K562 (cell line): ENCODE measurements at regions not wholly inside any gene's neighbourhood (a gene's known extent, or its start where the extent isn't known, plus 50 kb on each side); places are given as distances from the start of the nearest gene placed in this dataset.

Experiments used
- ATAC-seq: fragments of 200-7000 bp; cut with Tn5 transposase; 3 replicates; pipeline ENCODE4 v1.9.1; 2020; ENCODE audit warnings: moderate library complexity
- BruUV-seq: library from RNA; stranded (reverse); fragments of 400-500 nt; replicated peaks from 2 replicates; lab custom pipeline; 2021; lab: Mats Ljungman, UMichigan
- CTCF ChIA-PET: fragments of 300-600 bp; formaldehyde crosslinking; extraction: SDS; loops from one replicate; lab custom pipeline; 2021; ENCODE audit warnings: low intra/inter-chr PET ratio; lab: Yijun Ruan, JAX
- POLR2A ChIA-PET: fragments of 300-600, 350-650 bp; sonication (Branson Sonifier 250); formaldehyde crosslinking; extraction: SDS; loops from one replicate; lab custom pipeline; 2021; ENCODE audit warnings: antibody characterized with exemption, inconsistent platforms; lab: Yijun Ruan, JAX
- DNase-seq, 4 experiments: peaks; one replicate each; pipeline versions ENCODE4 v3.0.0 to v3.0.0-alpha.2; 2011 to 2018; ENCODE audit warnings: low spot score in 3 of 4, mixed read lengths in 3 of 4; ENCODE audit errors: extremely low read depth in 1 of 4
- FAIRE-seq: peaks from 2 replicates; lab custom pipeline; 2011; peaks lifted over from hg19 to GRCh38; lab: Jason Lieb, UNC
- H2AFZ ChIP-seq: 2 replicates; pipeline ENCODE4 v1.6.0; 2011; ENCODE audit warnings: low read depth, low read length, control low read depth, inconsistent platforms
- H3K27ac ChIP-seq: fragments of 200-600 bp; 3 replicates; pipeline ENCODE4 v1.8.0; 2011; ENCODE audit warnings: low read depth, mild to moderate bottlenecking, control low read depth, inconsistent platforms, low read length, moderate library complexity, mixed read lengths; ENCODE audit errors: extremely low read depth
- H3K27me3 ChIP-seq, 2 experiments: fragments of 300-600 bp in 1 of 2; 2 replicates in 1 of 2; 3 replicates in 1 of 2; pipeline versions ENCODE4 v1.6.0 to v1.8.0; 2011; ENCODE audit warnings: inconsistent platforms in 2 of 2, low read length in 2 of 2, mild to moderate bottlenecking in 1 of 2, mixed read lengths in 1 of 2, moderate library complexity in 1 of 2; ENCODE audit not compliant: control insufficient read depth in 2 of 2, insufficient read depth in 2 of 2
- H3K36me3 ChIP-seq: fragments of 300-600 bp; 3 replicates; pipeline ENCODE4 v1.8.0; 2011; ENCODE audit warnings: mild to moderate bottlenecking, low read length, inconsistent platforms; ENCODE audit not compliant: control insufficient read depth, insufficient read depth
- H3K4me1 ChIP-seq, 2 experiments: fragments of 200-600 bp in 1 of 2; replicated peaks in 1 of 2; 2 replicates in 1 of 2; 3 replicates in 1 of 2; pipeline versions ENCODE4 v1.5.1 to v1.8.0; 2011; ENCODE audit warnings: inconsistent platforms in 2 of 2, low read length in 2 of 2, mild to moderate bottlenecking in 1 of 2, mixed read lengths in 1 of 2, moderate library complexity in 1 of 2; ENCODE audit not compliant: control insufficient read depth in 2 of 2, insufficient read depth in 2 of 2
- H3K4me2 ChIP-seq: 2 replicates; pipeline ENCODE4 v1.6.1; 2011; ENCODE audit warnings: low read length, control low read depth, inconsistent platforms, mixed read lengths; ENCODE audit not compliant: insufficient read depth
- H3K4me3 ChIP-seq: fragments of 200-600 bp; sonication (generic), shearing (Covaris generic); 2 replicates; pipeline ENCODE4 v1.5.1; 2016; ENCODE audit warnings: control low read depth, inconsistent platforms
- H3K79me2 ChIP-seq: fragments of 200-600 bp; 3 replicates; pipeline ENCODE4 v1.8.0; 2011; ENCODE audit warnings: low read length, inconsistent platforms; ENCODE audit not compliant: control insufficient read depth, insufficient read depth
- H3K9ac ChIP-seq, 2 experiments: 2 replicates each; pipeline versions ENCODE4 v1.6.0 to v1.6.1; 2011; ENCODE audit warnings: low read depth in 2 of 2, low read length in 2 of 2, control low read depth in 1 of 2, inconsistent platforms in 1 of 2, mild to moderate bottlenecking in 1 of 2, mixed read lengths in 1 of 2; ENCODE audit not compliant: insufficient read depth in 1 of 2
- H3K9me1 ChIP-seq: one replicate; pipeline ENCODE4 v1.6.0; 2011; ENCODE audit warnings: inconsistent platforms, mild to moderate bottlenecking, low read length, moderate library complexity; ENCODE audit not compliant: control insufficient read depth, insufficient read depth
- H3K9me3 ChIP-seq: replicated peaks from 2 replicates; pipeline ENCODE4 v1.5.1; 2011; ENCODE audit warnings: low read depth, low read length, inconsistent platforms; ENCODE audit not compliant: control insufficient read depth, insufficient read depth
- H4K20me1 ChIP-seq: replicated peaks from 2 replicates; pipeline ENCODE4 v1.6.1; 2011; ENCODE audit warnings: low read length, inconsistent platforms, mixed read lengths; ENCODE audit not compliant: control insufficient read depth, insufficient read depth
- FOS ChIP-seq: IDR thresholded peaks from 3 replicates; pipeline ENCODE4 v1.6.1; 2011; ENCODE audit not compliant: insufficient read length; ENCODE audit errors: extremely low read depth
- HDAC8 ChIP-seq: fragments of 450-650 bp; IDR thresholded peaks from 2 replicates; pipeline ENCODE4 v1.6.1; 2016; ENCODE audit warnings: mild to moderate bottlenecking, missing genetic modification characterization, moderate library complexity, missing compliant biosample characterization
- NCOA4 ChIP-seq: fragments of 450-650 bp; IDR thresholded peaks from 2 replicates; pipeline ENCODE4 v1.6.1; 2018; ENCODE audit warnings: mild to moderate bottlenecking; ENCODE audit not compliant: partially characterized antibody
- RFX5 ChIP-seq: IDR thresholded peaks from 2 replicates; pipeline ENCODE4 v1.6.1; 2011; ENCODE audit warnings: low read depth, mild to moderate bottlenecking, improper control_type of control experiment, low read length
- SOX6 ChIP-seq: fragments of 450-650 bp; IDR thresholded peaks from 2 replicates; pipeline ENCODE4 v1.6.1; 2014; ENCODE audit warnings: mild to moderate bottlenecking
- YBX1 ChIP-seq: fragments of 450-650 bp; IDR thresholded peaks from 2 replicates; pipeline ENCODE4 v1.7.1; 2016; ENCODE audit warnings: mild to moderate bottlenecking
- ZKSCAN3 ChIP-seq: fragments of 250-450 bp; sonication (Bioruptor Pico); IDR thresholded peaks from 2 replicates; pipeline ENCODE4 v1.4.0; 2020
- ZNF146 ChIP-seq: IDR thresholded peaks from one replicate; pipeline ENCODE4 v1.6.1; 2018; ENCODE audit warnings: missing compliant biosample characterization; ENCODE audit not compliant: unreplicated experiment
- WGBS: fragments of 100-300 bp; shearing (Covaris generic); methylation state at CpG from one replicate; pipeline ENCODE4 v1.1.6; 2016; ENCODE audit warnings: low coverage, mixed read lengths; ENCODE audit not compliant: insufficient coverage; ENCODE audit errors: missing lambda C conversion rate; 5-methylcytosine and 5-hydroxymethylcytosine counted together
- in situ Hi-C: fragments of 300-500 bp; cut with MboI; formaldehyde crosslinking; loops from 4 replicates; pipeline ENCODE4 v1.15.0; 2018; ENCODE audit warnings: inconsistent platforms, mixed read lengths
- intact Hi-C: fragments of 100-400 bp; cut with micrococcal nuclease; formaldehyde crosslinking; loops from 2 replicates; pipeline ENCODE4 v1.14.2; 2022
- TF ChIP-seq, protein P1 (sequence below): fragments of 450-650 bp; IDR thresholded peaks from 2 replicates; pipeline ENCODE4 v1.6.1; 2016; ENCODE audit warnings: low read depth
- TF ChIP-seq, protein P2 (sequence below): fragments of 450-650 bp; IDR thresholded peaks from 2 replicates; pipeline ENCODE4 v1.6.1; 2016; ENCODE audit warnings: low read depth, mild to moderate bottlenecking, moderate library complexity
- TF ChIP-seq, protein P3 (sequence below): fragments of 150-350 bp; IDR thresholded peaks from 2 replicates; pipeline ENCODE4 v1.6.1; 2014; ENCODE audit warnings: low read depth, mild to moderate bottlenecking, low read length, borderline replicate concordance

DNA sequence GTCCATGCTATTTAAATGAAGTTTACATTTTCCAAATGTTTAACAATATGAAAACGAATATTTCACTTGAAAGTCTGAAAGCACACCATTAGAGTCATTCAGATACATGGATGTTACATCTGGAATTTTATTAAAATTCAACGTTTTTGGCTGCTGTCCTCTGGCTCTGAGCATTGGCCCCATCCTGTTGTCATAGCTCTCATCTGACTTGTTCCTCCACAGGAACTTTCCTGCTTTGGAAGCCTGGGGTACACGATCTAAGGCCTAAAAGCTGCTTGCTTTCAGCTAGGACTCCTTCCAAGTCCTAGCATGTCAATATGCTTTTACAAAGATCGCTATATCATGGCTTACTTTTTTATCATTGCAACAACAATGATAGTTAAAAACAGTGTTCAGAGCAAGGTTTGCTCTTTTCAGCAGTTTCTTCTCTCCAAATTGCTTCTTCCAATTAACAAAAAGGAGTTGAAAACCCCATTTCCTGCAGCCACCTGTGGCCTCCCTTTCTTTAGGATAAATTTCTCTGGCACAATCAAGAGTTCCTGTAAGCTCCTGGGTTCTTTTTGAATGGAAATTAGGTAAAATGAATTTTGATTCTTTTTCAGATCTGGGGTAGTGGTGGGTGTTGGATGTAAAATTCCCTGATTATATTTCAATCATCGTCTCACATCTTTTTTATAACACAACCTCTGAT is 413.4 kb upstream of the AGA start:
- H3K9ac ChIP-seq = no peak overlapping the region
- intact Hi-C loops = no loop called here
- no peaks in the 10 kb centered on the region for H3K9me1 ChIP-seq
- H3K79me2 ChIP-seq = no peaks in the 10 kb centered on the region
- no peaks in the 10 kb centered on the region for H3K27me3 ChIP-seq
- H3K36me3 ChIP-seq = no peaks in the 10 kb centered on the region
- H3K4me1 ChIP-seq = no peaks in the 10 kb centered on the region
- CTCF ChIA-PET = no interaction called here
- no peaks in the 10 kb centered on the region for H3K9me3 ChIP-seq
- no peak for DNase-seq
- no peak overlapping the region for H3K4me3 ChIP-seq
- H2AFZ ChIP-seq = no peak overlapping the region
- no peak overlapping the region for H3K27ac ChIP-seq
- in situ Hi-C loops = no loop called here
- BruUV-seq = no TSS peak
- WGBS = 0% methylated on average over 5 of the region's 5 CpGs
- FAIRE-seq = no peak
- no peak overlapping the region for H3K4me2 ChIP-seq
- POLR2A ChIA-PET = no interaction called here
- no peaks in the 10 kb centered on the region for H4K20me1 ChIP-seq
- ATAC-seq = no peak
- no peak for TF ChIP-seq SOX6
- TF ChIP-seq FOS = no peak
- TF ChIP-seq, protein P1, sequence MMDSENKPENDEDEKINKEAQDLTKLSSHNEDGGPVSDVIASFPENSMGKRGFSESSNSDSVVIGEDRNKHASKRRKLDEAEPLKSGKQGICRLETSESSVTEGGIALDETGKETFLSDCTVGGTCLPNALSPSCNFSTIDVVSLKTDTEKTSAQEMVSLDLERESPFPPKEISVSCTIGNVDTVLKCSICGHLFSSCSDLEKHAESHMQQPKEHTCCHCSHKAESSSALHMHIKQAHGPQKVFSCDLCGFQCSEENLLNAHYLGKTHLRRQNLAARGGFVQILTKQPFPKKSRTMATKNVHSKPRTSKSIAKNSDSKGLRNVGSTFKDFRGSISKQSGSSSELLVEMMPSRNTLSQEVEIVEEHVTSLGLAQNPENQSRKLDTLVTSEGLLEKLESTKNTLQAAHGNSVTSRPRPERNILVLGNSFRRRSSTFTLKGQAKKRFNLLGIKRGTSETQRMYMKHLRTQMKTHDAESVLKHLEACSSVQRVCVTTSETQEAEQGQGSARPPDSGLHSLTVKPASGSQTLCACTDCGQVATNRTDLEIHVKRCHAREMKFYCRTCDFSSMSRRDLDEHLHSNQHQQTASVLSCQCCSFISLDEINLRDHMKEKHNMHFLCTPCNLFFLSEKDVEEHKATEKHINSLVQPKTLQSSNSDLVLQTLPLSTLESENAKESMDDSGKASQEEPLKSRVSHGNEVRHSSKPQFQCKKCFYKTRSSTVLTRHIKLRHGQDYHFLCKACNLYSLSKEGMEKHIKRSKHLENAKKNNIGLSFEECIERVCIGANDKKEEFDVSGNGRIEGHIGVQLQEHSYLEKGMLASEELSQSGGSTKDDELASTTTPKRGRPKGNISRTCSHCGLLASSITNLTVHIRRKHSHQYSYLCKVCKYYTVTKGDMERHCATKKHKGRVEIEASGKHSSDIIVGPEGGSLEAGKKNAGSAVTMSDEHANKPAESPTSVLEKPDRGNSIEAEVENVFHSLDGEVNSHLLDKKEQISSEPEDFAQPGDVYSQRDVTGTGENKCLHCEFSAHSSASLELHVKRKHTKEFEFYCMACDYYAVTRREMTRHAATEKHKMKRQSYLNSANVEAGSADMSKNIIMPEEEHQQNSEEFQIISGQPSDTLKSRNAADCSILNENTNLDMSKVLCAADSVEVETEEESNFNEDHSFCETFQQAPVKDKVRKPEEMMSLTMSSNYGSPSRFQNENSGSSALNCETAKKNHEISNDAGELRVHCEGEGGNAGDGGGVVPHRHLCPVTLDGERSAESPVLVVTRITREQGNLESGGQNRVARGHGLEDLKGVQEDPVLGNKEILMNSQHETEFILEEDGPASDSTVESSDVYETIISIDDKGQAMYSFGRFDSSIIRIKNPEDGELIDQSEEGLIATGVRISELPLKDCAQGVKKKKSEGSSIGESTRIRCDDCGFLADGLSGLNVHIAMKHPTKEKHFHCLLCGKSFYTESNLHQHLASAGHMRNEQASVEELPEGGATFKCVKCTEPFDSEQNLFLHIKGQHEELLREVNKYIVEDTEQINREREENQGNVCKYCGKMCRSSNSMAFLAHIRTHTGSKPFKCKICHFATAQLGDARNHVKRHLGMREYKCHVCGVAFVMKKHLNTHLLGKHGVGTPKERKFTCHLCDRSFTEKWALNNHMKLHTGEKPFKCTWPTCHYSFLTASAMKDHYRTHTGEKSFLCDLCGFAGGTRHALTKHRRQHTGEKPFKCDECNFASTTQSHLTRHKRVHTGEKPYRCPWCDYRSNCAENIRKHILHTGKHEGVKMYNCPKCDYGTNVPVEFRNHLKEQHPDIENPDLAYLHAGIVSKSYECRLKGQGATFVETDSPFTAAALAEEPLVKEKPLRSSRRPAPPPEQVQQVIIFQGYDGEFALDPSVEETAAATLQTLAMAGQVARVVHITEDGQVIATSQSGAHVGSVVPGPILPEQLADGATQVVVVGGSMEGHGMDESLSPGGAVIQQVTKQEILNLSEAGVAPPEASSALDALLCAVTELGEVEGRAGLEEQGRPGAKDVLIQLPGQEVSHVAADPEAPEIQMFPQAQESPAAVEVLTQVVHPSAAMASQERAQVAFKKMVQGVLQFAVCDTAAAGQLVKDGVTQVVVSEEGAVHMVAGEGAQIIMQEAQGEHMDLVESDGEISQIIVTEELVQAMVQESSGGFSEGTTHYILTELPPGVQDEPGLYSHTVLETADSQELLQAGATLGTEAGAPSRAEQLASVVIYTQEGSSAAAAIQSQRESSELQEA = no peak
- no peak for TF ChIP-seq NCOA4
- TF ChIP-seq ZNF146 = no peak
- no peak for TF ChIP-seq RFX5
- TF ChIP-seq HDAC8 (tag) = no peak
- TF ChIP-seq, protein P2, sequence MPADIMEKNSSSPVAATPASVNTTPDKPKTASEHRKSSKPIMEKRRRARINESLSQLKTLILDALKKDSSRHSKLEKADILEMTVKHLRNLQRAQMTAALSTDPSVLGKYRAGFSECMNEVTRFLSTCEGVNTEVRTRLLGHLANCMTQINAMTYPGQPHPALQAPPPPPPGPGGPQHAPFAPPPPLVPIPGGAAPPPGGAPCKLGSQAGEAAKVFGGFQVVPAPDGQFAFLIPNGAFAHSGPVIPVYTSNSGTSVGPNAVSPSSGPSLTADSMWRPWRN = no peak
- no peak for TF ChIP-seq YBX1
- TF ChIP-seq, protein P3, sequence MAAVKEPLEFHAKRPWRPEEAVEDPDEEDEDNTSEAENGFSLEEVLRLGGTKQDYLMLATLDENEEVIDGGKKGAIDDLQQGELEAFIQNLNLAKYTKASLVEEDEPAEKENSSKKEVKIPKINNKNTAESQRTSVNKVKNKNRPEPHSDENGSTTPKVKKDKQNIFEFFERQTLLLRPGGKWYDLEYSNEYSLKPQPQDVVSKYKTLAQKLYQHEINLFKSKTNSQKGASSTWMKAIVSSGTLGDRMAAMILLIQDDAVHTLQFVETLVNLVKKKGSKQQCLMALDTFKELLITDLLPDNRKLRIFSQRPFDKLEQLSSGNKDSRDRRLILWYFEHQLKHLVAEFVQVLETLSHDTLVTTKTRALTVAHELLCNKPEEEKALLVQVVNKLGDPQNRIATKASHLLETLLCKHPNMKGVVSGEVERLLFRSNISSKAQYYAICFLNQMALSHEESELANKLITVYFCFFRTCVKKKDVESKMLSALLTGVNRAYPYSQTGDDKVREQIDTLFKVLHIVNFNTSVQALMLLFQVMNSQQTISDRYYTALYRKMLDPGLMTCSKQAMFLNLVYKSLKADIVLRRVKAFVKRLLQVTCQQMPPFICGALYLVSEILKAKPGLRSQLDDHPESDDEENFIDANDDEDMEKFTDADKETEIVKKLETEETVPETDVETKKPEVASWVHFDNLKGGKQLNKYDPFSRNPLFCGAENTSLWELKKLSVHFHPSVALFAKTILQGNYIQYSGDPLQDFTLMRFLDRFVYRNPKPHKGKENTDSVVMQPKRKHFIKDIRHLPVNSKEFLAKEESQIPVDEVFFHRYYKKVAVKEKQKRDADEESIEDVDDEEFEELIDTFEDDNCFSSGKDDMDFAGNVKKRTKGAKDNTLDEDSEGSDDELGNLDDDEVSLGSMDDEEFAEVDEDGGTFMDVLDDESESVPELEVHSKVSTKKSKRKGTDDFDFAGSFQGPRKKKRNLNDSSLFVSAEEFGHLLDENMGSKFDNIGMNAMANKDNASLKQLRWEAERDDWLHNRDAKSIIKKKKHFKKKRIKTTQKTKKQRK = no peak
- no peak for TF ChIP-seq ZKSCAN3 (CRISPR knock-in tag)
